ENCODE measurements at regions not wholly inside any gene's neighbourhood (a gene's known extent, or its start where the extent isn't known, plus 50 kb on each side); places are given as distances from the start of the nearest gene placed in this dataset.
A peak's percentile ranks its signal among the peaks of the same experiment; 100 is the strongest.

DNA sequence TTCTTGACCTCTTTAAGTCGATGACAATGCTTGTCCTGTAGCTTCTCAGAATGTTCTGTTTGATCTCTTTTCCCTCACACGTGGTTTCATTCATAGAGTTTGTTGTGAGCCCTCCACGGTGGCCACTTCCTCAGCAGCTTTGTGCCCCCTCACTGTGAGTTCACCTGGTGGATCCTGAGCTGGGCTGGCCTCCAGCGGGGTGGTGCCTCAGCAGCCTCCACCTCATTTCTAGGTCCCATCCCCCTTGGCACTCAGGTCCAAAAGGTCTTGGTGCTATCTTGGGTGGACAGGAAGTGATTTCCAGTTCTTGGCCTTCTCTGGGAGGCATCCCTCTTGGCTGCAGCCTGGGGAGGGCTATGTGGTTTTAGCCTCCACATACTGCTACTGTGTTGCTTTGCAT is 203.2 kb upstream of the WSCD1 start:
- H3K4me1 ChIP-seq (ENCODE audit: control insufficient read depth, insufficient read depth, low read length): no peaks in the 10 kb centered on the region
- no peaks in the 10 kb centered on the region for H3K27me3 ChIP-seq (ENCODE audit: control insufficient read depth, insufficient read depth)
- no peak overlapping the region for H3K27ac ChIP-seq (ENCODE audit: low read length)
- no peak overlapping the region for H3K4me3 ChIP-seq (ENCODE audit: low read length)
- WGBS: 67% methylated on average over 4 of the region's 4 CpGs
- no peak for DNase-seq
- no peaks in the 10 kb centered on the region for H3K9me3 ChIP-seq (ENCODE audit: control insufficient read depth, low read length)
- intact Hi-C loops (cut with DNase I): no loop called here
- no peak for ATAC-seq

DNA sequence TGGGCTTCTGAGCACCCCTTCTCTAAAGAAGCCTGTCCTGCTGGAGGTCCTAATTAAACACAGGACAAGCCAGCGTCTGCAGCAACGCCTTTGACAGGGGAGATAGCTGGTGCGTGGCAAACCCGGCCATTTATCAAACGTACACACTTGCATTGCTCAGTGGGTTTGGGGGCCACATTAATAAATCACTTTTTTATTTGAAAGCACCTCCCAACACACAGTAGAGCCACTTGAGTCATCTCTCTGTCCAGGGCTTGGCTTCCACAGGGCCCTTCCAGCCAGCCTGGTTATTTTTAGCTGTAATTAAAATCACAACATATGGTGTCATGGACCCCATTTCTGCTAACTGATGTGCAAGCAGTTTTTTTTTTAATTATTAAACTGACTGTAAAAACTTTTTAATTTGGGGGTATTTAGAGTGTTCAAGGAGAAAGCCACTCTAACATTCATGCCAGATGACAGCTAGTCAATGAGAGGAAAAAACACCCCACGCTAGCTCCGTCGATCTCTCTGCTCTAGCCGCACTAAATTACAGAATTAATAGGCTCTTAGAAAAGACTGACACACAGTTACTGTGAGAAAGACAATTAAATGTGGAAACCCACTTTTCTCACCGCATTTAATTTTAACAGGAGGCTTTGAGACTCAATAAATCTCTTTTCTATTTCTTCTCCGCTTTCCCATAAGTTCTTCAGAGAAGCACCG is 201.0 kb upstream of the WSCD1 start:
- DNase-seq (no peak), ATAC-seq (no peak)
- intact Hi-C loops (cut with DNase I): no loop called here
- Histone ChIP-seq H3K4me1 (ENCODE audit: control insufficient read depth, insufficient read depth, low read length) (no peaks in the 10 kb centered on the region), H3K27me3 (ENCODE audit: control insufficient read depth, insufficient read depth) (no peaks in the 10 kb centered on the region), H3K27ac (ENCODE audit: low read length) (no peak overlapping the region), H3K4me3 (ENCODE audit: low read length) (no peak overlapping the region), H3K9me3 (ENCODE audit: control insufficient read depth, low read length) (no peaks in the 10 kb centered on the region)
- 63% methylated on average over 12 of the region's 12 CpGs for WGBS

DNA sequence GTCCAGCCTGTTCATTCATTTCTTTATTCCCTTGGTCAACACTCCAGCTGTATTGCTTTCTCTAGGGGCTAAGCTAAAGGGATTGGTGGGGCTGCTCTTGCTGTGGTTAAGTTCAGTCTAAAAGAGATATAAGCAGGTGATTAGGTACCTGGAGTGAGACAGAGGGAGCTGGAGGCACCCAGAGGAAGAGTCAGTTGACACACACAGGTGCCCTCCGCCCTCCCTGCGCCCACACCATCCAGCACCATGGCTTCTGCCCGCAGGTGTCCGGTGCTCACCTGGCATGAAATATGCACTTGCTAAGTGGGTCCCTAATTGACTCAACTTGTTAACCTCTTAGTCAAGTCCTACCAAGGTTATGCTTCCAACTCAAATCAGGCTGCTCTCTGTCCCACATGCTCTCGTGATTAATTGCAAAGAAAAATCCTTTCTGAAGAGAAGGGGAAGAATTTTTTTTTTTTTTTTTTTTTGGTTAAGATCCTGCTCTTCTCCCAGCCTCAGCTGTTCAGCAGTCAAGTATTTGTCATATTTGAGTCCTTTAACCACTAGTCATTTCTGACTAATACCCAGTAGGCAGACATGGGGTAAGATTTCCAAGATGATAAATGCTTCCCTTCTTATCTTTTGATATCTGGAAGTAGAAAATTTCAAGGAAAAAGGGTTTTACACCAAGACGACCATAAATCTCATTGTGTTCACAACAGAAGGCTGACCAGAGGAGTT is 199.8 kb upstream of the WSCD1 start:
- Histone ChIP-seq H3K4me1 (ENCODE audit: control insufficient read depth, insufficient read depth, low read length) (no peaks in the 10 kb centered on the region), H3K4me3 (ENCODE audit: low read length) (no peak overlapping the region), H3K27ac (ENCODE audit: low read length) (no peak overlapping the region), H3K9me3 (ENCODE audit: control insufficient read depth, low read length) (no peaks in the 10 kb centered on the region), H3K27me3 (ENCODE audit: control insufficient read depth, insufficient read depth) (no peaks in the 10 kb centered on the region)
- no peak for ATAC-seq
- intact Hi-C loops (cut with DNase I): no loop called here
- DNase-seq: no peak
- 88% methylated on average over 6 of the region's 6 CpGs for WGBS

DNA sequence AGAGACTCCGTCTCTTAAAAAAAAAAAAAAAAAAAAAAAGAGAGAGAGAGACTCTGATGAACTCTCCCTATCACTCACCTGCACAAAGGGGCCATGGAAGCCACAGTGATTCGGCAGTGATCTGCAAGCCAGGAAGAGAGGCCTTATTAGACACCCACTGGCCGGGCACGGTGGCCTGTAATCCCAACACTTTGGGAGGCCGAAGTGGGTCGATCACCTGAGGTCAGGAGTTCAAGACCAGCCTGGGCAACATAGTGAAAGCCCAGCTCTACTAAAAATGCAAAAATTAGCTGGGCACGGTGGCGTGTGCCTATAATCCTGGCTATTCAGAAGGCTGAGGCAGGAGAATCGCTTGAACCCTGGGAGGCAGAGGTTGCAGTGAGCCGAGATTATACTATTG is 198.5 kb upstream of the WSCD1 start:
- DNase-seq (no peak), ATAC-seq (no peak)
- H3K9me3 ChIP-seq (ENCODE audit: control insufficient read depth, low read length): no peaks in the 10 kb centered on the region
- WGBS: 93% methylated on average over 10 of the region's 10 CpGs
- H3K4me1 ChIP-seq (ENCODE audit: control insufficient read depth, insufficient read depth, low read length): no peaks in the 10 kb centered on the region
- intact Hi-C loops (cut with DNase I): no loop called here
- H3K4me3 ChIP-seq (ENCODE audit: low read length): no peak overlapping the region
- H3K27ac ChIP-seq (ENCODE audit: low read length): no peak overlapping the region
- no peaks in the 10 kb centered on the region for H3K27me3 ChIP-seq (ENCODE audit: control insufficient read depth, insufficient read depth)

DNA sequence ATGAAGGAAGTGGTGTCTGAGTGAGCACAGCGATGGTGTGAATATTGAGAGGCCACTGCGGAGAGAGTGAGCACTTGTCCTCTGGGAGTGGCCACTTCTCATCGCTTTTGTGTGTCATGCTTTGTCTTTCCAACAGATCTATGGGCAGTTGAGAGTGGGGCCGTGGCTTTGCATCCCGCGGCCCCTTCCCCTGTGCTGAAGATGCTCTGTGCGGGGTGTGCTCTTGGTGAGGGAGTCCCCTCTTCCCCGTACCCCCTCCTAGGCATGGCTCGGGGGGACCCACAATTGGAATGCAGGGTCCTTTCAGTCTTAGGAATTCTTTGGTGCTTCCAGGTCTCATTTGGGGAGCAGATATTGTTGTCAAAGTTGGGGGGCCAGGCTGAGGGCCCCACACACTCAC is 197.3 kb upstream of the WSCD1 start:
- WGBS: 84% methylated on average over 9 of the region's 9 CpGs
- no peaks in the 10 kb centered on the region for H3K9me3 ChIP-seq (ENCODE audit: control insufficient read depth, low read length)
- H3K4me1 ChIP-seq (ENCODE audit: control insufficient read depth, insufficient read depth, low read length): no peaks in the 10 kb centered on the region
- intact Hi-C loops (cut with DNase I): no loop called here
- DNase-seq (no peak), ATAC-seq (no peak)
- no peak overlapping the region for H3K27ac ChIP-seq (ENCODE audit: low read length)
- no peaks in the 10 kb centered on the region for H3K27me3 ChIP-seq (ENCODE audit: control insufficient read depth, insufficient read depth)
- H3K4me3 ChIP-seq (ENCODE audit: low read length): no peak overlapping the region

DNA sequence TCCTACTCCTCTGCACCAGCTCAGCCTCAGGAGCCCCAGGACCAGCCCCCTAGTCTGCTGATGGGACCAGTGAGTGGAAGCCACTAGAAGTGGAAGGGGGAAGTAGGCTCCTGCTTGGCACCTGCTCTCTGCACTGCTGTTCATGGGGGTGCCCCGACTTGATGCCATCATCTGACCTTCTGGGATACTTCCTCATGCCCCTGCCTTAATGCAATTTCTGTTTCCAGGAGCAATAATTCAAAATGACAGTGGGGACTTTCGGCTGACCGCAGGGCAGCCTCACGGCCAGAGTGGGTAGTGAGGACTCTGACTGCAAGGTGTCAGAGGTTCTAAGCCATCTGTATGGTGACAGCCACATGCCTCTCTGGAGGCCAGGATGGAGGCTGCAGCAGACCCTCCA is 196.4 kb upstream of the WSCD1 start:
- H3K4me3 ChIP-seq (ENCODE audit: low read length): no peak overlapping the region
- ATAC-seq (no peak), DNase-seq (no peak)
- no peak overlapping the region for H3K27ac ChIP-seq (ENCODE audit: low read length)
- 68% methylated on average over 4 of the region's 4 CpGs for WGBS
- intact Hi-C loops (cut with DNase I): no loop called here
- H3K4me1 ChIP-seq (ENCODE audit: control insufficient read depth, insufficient read depth, low read length): no peaks in the 10 kb centered on the region
- no peaks in the 10 kb centered on the region for H3K27me3 ChIP-seq (ENCODE audit: control insufficient read depth, insufficient read depth)
- H3K9me3 ChIP-seq (ENCODE audit: control insufficient read depth, low read length): no peaks in the 10 kb centered on the region

DNA sequence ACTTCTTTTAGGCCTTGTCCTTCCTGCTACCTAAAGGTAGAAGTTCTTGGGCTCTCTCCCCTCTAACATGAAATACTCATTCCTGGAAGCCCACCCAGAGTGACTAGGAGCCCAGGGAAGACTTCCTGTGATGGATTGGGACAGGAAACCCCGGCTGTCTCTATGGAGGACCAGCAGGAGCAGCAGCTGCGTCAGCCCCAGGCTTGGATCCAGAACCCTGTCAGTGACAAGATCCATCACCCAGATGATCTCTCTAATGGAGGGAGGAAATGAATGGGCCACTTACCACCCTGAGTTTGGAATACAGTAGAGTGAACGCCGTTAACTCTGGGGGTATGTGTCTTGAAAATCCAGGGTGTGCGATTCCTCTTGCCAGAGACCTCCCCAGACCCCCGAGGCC is 195.7 kb upstream of the WSCD1 start:
- ATAC-seq: no peak
- H3K27me3 ChIP-seq (ENCODE audit: control insufficient read depth, insufficient read depth): no peaks in the 10 kb centered on the region

DNA sequence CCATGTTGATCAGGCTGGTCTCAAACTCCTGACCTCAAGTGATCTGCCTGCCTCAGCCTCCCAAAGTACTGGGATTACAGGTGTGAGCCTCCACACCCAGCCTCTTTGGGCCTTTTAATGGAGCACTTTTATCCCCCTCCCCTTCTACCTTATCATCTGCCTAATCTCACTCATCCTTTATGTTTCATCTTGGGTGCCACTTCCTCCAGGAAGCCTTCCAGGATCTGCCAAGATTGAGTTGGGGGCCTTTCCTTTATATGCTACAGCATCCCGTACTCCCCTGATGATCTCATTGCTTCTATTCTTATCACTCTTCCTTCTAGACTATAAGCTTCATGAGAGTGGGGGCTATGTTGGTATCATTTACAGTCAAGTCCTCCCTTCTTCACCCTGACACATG is 192.8 kb upstream of the WSCD1 start:
- no peak overlapping the region for H3K4me3 ChIP-seq (ENCODE audit: low read length)
- H3K27ac ChIP-seq (ENCODE audit: low read length): no peak overlapping the region
- ATAC-seq (no peak), DNase-seq (no peak)
- WGBS: 34% methylated on average over 1 of the region's 1 CpG
- H3K9me3 ChIP-seq (ENCODE audit: control insufficient read depth, low read length): no peaks in the 10 kb centered on the region
- no peaks in the 10 kb centered on the region for H3K27me3 ChIP-seq (ENCODE audit: control insufficient read depth, insufficient read depth)
- intact Hi-C loops (cut with DNase I): no loop called here
- no peaks in the 10 kb centered on the region for H3K4me1 ChIP-seq (ENCODE audit: control insufficient read depth, insufficient read depth, low read length)

More for the DNA sequence above, 195.7 kb upstream of the WSCD1 start:
- no peaks in the 10 kb centered on the region for H3K9me3 ChIP-seq (ENCODE audit: control insufficient read depth, low read length)
- H3K4me3 ChIP-seq (ENCODE audit: low read length): no peak overlapping the region
- 54% methylated on average over 6 of the region's 6 CpGs for WGBS
- no peak overlapping the region for H3K27ac ChIP-seq (ENCODE audit: low read length)
- intact Hi-C loops (cut with DNase I): no loop called here
- DNase-seq: no peak
- H3K4me1 ChIP-seq (ENCODE audit: control insufficient read depth, insufficient read depth, low read length): no peaks in the 10 kb centered on the region

DNA sequence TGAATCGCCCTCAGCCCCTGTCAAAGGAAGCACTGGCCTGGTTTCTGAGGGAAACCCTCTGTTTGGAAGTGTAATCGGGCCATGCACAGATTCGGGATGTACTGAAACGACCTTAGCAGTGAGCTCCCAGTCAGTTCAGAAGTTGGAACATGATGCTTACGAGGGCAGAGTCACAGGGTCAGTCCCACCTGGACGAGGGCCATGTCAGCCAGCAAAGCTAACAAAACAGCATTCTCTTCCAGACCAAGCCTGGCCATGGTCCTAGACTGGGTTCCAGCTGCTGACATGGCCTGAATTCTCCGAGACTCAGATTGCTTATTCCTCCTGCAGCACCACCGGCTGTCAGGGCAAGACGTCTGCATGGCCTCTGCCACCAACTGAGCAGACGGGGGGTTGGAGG is 192.2 kb upstream of the WSCD1 start:
- DNase-seq (peak; percentile 74 to 82 (median 78)), ATAC-seq (peak; percentile 78 to 88)
- no peak overlapping the region for H3K4me3 ChIP-seq (ENCODE audit: low read length)
- no peaks in the 10 kb centered on the region for H3K9me3 ChIP-seq (ENCODE audit: control insufficient read depth, low read length)
- H3K27ac ChIP-seq (ENCODE audit: low read length): no peak overlapping the region
- no peaks in the 10 kb centered on the region for H3K4me1 ChIP-seq (ENCODE audit: control insufficient read depth, insufficient read depth, low read length)
- 30% methylated on average over 10 of the region's 10 CpGs for WGBS
- H3K27me3 ChIP-seq (ENCODE audit: control insufficient read depth, insufficient read depth): no peaks in the 10 kb centered on the region
- intact Hi-C loops (cut with DNase I): no loop called here

DNA sequence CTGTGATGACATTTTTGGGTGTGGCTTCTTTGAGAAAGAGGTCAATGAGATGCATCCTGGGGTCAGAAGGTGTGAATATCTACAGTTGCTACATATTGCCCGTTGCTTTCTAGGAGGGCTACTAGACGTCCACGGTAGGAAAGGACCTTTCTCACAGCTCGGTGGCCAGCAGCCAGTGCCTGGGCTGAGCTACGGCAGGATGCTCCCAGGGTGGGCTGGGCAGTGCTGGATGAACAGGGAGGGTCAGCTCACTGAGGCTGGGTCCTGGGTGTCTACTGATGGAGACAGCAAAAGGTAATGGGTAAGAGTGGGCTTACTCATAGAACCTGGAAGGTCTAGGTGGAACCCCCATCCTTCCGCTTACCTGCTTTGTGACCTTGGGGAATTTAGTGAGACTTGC is 188.3 kb upstream of the WSCD1 start:
- H3K4me3 ChIP-seq (ENCODE audit: low read length): no peak overlapping the region
- no peaks in the 10 kb centered on the region for H3K4me1 ChIP-seq (ENCODE audit: control insufficient read depth, insufficient read depth, low read length)
- intact Hi-C loops (cut with DNase I): no loop called here
- H3K27ac ChIP-seq (ENCODE audit: low read length): no peak overlapping the region
- ATAC-seq: no peak
- H3K27me3 ChIP-seq (ENCODE audit: control insufficient read depth, insufficient read depth): no peaks in the 10 kb centered on the region
- 76% methylated on average over 6 of the region's 6 CpGs for WGBS
- H3K9me3 ChIP-seq (ENCODE audit: control insufficient read depth, low read length): no peaks in the 10 kb centered on the region
- no peak for DNase-seq

DNA sequence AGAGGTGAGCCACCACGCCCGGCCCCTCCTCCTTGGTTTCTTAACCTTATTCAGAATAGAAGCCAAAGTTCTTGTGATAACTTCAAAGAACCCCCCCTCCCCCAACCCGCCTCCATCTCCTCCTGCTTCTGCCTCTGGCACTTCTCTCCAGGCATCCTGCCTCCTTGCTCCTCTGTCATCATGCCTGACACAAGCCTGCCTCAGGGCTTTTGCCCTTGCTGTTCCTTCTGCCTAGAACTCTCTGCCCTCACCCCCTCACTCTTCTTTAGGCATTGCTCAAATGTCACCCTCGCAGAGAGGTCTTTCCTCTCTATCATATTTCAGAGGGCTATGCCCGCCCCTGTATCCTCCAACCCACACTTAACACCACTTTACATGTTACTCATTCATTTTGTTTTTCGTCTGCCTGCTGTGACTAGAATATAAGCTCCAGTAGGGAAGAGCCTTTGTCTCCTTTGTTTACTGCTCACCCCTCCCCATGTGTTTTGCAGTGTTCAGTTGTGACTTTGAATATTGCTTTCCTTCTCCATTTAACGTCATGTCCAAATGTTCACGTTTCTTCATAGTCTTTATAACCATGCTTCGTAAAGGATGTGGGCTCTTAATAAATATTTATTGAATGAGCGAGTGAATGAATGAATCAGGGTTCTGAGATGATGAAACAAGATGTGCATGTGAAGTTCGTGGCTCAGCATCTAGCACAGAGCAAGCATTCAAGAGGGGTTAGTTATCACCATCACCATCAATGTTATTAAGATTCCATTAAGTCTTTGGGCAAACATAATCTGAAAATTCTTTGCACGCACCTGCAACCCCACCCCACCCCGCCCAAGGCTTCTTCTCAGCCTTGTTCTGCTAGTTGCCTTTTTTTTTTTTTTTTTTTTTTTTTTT is 186.2 kb upstream of the WSCD1 start:
- Histone ChIP-seq H3K27me3 (ENCODE audit: control insufficient read depth, insufficient read depth) (no peaks in the 10 kb centered on the region), H3K4me3 (ENCODE audit: low read length) (no peak overlapping the region), H3K9me3 (ENCODE audit: control insufficient read depth, low read length) (no peaks in the 10 kb centered on the region), H3K4me1 (ENCODE audit: control insufficient read depth, insufficient read depth, low read length) (no peaks in the 10 kb centered on the region), H3K27ac (ENCODE audit: low read length) (no peak overlapping the region)
- DNase-seq: no peak
- intact Hi-C loops (cut with DNase I): no loop called here
- ATAC-seq: no peak
- 80% methylated on average over 13 of the region's 13 CpGs for WGBS
